Smooth muscle cell of the brain vasculature (primary cell): ENCODE measurements at regions not wholly inside any gene's neighbourhood (a gene's known extent, or its start where the extent isn't known, plus 50 kb on each side); places are given as distances from the start of the nearest gene placed in this dataset.
"Not testable (repeated sequence)": the region's sequence is repeated elsewhere in the genome, so short reads cannot be mapped to it uniquely, and the experiment has no call there.

Experiments
- DNase-seq: peaks from one replicate; pipeline ENCODE4 v3.0.0-alpha.2; 2012; ENCODE audit warnings: low read depth, low spot score

- DNase-seq, result no peak
These were observed 66.2 kb upstream of the SMAD6 start for GRCh38 chr15:66635817-66636216.

DNA sequence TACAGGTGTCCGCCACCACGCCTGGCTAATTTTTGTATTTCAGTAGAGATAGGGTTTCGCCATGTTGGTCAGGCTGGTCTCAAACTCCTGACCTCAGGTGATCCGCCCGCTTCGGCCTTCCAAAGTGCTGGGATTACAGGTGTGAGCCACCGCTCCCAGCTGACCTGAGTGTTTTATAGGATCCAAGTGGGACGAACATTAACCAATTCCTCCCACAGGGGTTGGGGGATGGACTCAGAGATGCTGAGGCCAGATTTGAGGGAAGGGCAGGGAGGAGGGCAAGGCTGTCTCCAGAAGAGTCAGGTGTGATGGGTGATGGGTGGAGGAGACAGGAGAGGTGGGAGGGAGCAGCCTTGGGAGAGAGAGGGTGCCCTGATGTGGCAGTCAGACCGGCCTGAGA lies 65.0 kb upstream of the SMAD6 start:
- DNase-seq, result not testable (repeated sequence)

- no peak for DNase-seq
These were observed 63.7 kb upstream of the SMAD6 start for GRCh38 chr15:66638377-66638776.

DNA sequence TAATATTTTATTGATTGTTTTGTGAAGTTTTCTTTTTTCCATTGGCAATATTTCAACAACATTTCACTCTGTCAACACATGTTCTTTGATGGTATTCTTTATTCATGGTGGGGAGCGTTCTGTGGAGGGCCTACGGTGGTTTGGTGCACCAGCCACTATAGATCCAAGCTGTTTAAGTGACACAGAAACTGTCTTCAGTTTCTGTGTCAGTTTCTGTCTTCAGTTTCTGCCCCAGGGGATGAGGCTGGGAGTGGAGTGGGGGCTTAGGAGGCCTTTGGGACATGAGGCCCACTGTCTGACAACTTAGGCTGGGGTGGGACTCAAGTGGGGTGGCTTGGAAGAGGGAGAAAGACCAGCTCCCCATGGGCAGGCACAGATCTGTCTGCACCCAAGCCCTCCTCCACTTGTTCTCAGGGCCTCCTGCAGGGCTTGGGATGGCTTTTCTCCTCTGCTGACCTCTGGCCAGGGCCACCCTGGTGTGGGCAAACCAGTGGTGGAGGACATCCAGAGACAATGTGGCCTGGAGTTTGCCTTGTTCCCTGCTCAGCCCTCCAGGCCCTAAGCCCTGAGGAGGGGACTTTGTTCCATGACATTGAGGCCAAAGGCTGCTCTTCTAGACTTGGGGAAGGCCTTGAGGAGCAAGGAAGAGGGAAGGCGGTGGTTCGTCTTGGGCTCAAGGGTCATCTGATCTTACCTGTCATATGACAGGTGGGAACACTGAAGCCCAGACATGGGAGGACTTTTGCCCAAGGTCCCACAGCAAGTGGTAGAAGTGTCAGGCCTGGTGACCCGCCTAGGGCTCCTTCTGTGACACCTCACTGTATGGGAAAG lies 60.3 kb upstream of the SMAD6 start:
- DNase-seq, result no peak

GRCh38 chr15:66642514-66642913 lies 59.5 kb upstream of the SMAD6 start:
- no peak for DNase-seq

DNA sequence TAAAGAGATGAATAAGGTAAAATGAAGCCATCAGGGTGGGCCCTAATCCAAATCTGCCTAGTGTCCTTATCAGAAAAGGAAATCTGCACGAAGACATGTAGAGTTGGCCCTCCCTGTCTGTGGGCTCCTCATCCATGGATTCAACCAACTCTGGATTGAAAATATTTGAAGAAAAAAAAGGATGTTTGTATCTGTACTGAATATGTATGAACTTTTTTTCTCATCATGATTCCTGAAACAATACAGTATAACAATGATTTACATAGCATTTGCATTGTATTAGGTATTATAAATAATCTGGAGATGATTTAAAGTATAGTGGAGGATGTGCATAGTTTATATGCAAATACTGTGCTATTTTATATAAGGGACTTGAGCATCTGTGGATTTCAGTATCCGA lies 59.0 kb upstream of the SMAD6 start:
- no peak for DNase-seq

GRCh38 chr15:66644000-66644787 lies 57.8 kb upstream of the SMAD6 start:
- DNase-seq, result no peak

DNA sequence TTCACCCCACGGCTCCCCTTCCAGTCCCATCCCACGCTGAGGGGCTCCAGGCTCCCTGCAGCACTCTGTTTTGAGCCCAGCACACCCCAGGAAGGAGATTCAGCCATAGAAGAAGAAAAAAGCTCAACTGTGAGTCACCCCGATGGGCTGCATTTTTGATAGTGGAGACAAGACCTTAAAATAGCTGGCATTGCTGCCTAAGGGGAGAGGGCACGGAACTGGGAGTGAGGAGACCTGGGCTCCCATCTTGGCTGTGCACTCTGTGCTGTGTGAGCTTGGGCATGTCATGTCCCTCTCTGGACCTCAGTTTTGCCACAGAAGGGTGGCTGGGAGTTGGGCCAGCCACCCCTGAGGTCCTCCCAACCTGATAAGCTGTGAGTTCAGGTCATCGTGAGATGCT lies 57.2 kb upstream of the SMAD6 start:
- no peak for DNase-seq

DNA sequence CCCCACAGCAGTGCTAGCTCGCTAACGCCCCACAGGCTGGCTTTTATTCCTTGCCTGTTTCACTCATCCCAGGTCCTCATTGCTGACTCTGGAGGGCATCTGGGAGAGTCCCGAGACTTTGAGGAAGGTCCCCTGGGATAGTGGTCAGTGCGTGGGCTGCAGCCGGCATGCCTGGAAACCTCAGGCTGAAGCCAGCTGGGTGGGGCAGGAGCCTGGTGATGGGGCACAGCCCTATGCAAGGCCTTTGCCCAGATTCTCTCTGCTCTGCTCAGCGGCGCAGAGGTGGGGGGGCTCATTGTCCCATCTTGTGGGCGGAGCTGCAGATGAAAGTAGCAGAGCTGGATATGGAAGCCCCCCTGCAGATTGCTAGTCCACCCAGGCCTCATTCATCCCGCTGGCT lies 55.7 kb upstream of the SMAD6 start:
- DNase-seq, result no peak

GRCh38 chr15:66646799-66647198 lies 55.2 kb upstream of the SMAD6 start:
- no peak for DNase-seq

DNA sequence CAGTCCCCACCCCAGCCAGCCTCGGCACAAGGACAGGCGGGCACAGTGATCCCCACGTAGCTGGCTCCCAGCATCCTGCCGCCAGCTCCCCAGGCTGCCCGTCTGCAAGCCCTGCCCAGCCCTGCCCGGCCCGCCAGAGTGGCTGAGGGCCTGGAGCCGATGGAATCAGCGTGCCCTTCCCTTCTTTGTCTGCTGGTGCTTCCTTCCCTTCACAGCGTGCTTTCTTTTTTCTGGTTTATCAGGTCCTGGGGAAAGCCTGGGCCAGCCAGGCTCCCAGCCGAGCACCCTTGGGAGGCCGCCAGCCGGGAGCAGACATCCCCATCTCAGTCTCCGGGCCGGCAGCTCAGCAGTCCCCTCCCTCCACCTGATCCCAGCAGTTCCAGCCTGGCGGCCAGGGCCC lies 54.7 kb upstream of the SMAD6 start:
- no peak for DNase-seq

- DNase-seq, result no peak
These were observed 53.4 kb upstream of the SMAD6 start for GRCh38 chr15:66648588-66648987.

DNA sequence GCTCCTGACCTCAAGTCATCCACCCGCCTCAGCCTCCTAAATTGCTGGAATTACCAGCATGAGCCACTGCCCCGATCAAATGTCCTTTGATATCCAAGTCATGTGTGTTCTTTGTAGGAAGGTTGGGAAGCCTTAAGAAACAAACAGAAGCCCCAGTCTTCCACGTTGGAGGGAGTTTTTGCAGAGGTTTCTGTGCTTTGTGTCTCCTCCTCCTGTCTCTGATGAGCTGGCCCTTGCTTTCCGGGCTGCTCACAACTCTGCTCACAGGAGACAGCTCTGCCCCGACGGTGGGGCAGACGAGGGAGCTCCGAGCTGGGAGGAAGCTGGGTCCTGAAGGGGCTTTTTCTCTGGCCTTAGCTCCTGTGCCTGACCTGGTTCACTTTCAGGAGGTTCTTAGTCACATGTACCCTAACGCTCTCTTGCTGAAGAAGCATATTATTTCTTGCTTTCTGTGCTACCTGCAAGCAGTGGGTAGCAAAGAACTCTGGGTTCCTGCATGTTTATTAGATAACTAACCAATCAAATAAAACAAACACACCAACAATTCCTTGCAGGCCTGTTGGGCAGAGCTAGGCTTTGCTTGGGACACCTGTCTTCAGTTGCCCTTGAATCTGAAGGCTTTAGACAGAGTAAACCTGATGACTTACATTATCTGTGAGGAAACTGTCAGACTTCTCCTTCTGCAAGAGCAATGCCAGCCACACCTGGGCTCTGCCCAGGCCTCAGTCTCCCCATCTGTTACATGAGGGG lies 52.6 kb upstream of the SMAD6 start:
- no peak for DNase-seq

- DNase-seq, result no peak
These were observed 51.6 kb upstream of the SMAD6 start for GRCh38 chr15:66650433-66650832.

- no peak for DNase-seq
These were observed 50.8 kb upstream of the SMAD6 start for GRCh38 chr15:66651198-66651597.

DNA sequence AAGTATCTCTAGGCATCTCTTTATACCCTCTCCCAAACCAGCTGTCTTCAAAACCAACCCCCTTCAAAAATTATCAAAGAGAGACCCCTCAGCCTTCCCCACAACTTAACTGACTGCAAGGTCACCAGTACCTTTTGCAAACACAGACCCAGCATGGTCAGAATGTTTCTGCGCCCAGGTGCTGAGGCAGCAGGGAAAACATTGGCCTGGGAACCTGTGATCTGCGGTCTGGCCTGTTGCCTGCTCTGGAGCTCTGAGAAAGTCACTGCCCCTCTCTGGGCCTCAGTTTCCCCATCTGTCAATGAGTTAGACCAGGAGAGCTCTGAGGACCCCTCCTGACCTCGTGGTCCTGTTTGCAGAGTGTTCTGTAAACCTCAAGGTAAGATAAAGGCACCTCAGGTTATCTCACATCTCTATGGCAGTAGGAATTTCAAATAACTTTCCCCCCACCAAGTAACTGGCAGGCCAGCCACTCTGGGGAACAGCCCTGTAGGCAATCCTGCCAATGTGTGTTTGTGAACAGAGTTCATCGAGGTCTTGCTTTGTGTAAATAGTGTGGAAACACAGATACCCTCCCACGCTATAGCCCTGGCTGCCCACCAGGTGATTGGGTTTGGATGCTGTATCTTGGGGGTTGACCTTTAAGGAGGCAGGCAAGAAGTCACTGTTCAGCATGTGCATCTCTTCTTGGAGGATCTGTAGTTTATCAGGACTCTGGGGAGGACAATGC lies 50.0 kb upstream of the SMAD6 start:
- DNase-seq, result no peak
